RWPE1 (cell line): ENCODE measurements at regions not wholly inside any gene's neighbourhood (a gene's known extent, or its start where the extent isn't known, plus 50 kb on each side); places are given as distances from the start of the nearest gene placed in this dataset.

Experiments
- CTCF ChIA-PET: fragments of 350-600 bp; sonication (Branson Sonifier 250); formaldehyde crosslinking; extraction: SDS; loops from one replicate; lab custom pipeline; 2021; lab: Yijun Ruan, JAX
- POLR2A ChIA-PET: fragments of 400-600 bp; formaldehyde crosslinking; extraction: SDS; loops from one replicate; lab custom pipeline; 2020; ENCODE audit warnings: antibody characterized with exemption; ENCODE audit not compliant: low non-redundant PET; lab: Yijun Ruan, JAX
- DNase-seq: peaks from one replicate; pipeline ENCODE4 v3.0.0; 2012; ENCODE audit warnings: low spot score
- H3K27ac ChIP-seq: fragments of 450-650 bp; 2 replicates; pipeline ENCODE4 v1.5.1; 2017
- TF ChIP-seq, protein P1 (sequence below): fragments of 450-650 bp; conservative IDR thresholded peaks from 2 replicates; pipeline ENCODE4 v1.5.1; 2017; ENCODE audit warnings: low read depth, mild to moderate bottlenecking

GRCh38 chr4:132317923-132318322 is 831.2 kb upstream of the PCDH10 start:
- CTCF ChIA-PET, result no interaction called here
- POLR2A ChIA-PET, result no interaction called here
- DNase-seq, result no peak
- H3K27ac ChIP-seq, result no peak overlapping the region
- TF ChIP-seq, protein P1, sequence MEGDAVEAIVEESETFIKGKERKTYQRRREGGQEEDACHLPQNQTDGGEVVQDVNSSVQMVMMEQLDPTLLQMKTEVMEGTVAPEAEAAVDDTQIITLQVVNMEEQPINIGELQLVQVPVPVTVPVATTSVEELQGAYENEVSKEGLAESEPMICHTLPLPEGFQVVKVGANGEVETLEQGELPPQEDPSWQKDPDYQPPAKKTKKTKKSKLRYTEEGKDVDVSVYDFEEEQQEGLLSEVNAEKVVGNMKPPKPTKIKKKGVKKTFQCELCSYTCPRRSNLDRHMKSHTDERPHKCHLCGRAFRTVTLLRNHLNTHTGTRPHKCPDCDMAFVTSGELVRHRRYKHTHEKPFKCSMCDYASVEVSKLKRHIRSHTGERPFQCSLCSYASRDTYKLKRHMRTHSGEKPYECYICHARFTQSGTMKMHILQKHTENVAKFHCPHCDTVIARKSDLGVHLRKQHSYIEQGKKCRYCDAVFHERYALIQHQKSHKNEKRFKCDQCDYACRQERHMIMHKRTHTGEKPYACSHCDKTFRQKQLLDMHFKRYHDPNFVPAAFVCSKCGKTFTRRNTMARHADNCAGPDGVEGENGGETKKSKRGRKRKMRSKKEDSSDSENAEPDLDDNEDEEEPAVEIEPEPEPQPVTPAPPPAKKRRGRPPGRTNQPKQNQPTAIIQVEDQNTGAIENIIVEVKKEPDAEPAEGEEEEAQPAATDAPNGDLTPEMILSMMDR, result no peak

DNA sequence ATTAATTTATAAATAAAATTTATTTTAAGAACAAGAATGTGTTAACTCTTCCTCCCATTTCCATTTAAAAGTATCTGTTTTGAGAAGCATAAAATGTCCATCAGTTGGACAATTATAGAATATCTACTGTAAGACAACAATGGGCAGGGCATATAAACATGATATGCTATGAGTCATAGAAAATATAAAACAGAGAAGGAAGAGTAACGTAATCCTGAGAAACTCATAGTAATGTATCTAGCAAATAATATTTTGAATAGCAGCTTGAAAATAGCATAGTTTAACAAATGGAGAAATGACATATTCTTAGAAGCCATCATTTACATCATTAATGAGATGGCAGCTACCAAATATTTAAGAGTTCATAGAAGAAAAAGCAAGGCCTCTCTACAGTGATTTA is 820.3 kb upstream of the PCDH10 start:
- no peak for DNase-seq
- POLR2A ChIA-PET, result no interaction called here
- TF ChIP-seq, protein P1, result no peak
- CTCF ChIA-PET, result no interaction called here
- no peak overlapping the region for H3K27ac ChIP-seq

- DNase-seq, result no peak
- CTCF ChIA-PET, result no interaction called here
- H3K27ac ChIP-seq, result no peak overlapping the region
- TF ChIP-seq, protein P1, result no peak
- POLR2A ChIA-PET, result no interaction called here
Measured at GRCh38 chr4:132330994-132331393, 818.1 kb upstream of the PCDH10 start.

- DNase-seq, result no peak
- TF ChIP-seq, protein P1, result peak; percentile 36
- no peak overlapping the region for H3K27ac ChIP-seq
- POLR2A ChIA-PET, result no interaction called here
- CTCF ChIA-PET, result interaction anchor here (0.6 kb wide), 1 partner anchor 327 kb away, joined by 3 read pairs; no protein-coding TSS in a partner anchor
Measured at GRCh38 chr4:132332932-132333723, 816.0 kb upstream of the PCDH10 start.

DNA sequence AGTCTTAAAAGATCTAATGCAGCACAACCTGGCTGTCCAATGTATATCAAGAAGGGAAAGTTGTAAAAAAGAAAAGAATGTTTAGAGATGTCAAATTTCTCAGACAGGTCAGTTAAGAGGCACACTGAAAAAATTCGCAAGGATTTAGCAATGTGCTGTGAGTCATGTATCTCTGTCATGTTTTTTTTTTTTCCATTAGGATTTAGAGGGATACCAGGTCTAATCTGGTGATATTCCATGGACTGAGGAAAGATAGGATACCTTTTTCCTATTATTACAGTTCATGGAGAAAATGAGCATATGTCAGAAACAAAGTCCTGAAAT is 815.4 kb upstream of the PCDH10 start:
- TF ChIP-seq, protein P1, result no peak
- ChIA-PET CTCF (no interaction called here), POLR2A (no interaction called here)
- peak; percentile 13 for DNase-seq
- H3K27ac ChIP-seq, result no peak overlapping the region

GRCh38 chr4:132334081-132334480 is 815.0 kb upstream of the PCDH10 start:
- TF ChIP-seq, protein P1, result no peak

More at GRCh38 chr4:132334081-132334480, 815.0 kb upstream of the PCDH10 start:
- CTCF ChIA-PET, result no interaction called here
- DNase-seq, result no peak
- POLR2A ChIA-PET, result no interaction called here
- H3K27ac ChIP-seq, result no peak overlapping the region
